PFSK-1 (cell line): ENCODE measurements at regions not wholly inside any gene's neighbourhood (a gene's known extent, or its start where the extent isn't known, plus 50 kb on each side); places are given as distances from the start of the nearest gene placed in this dataset.

Experiments used
- SIN3A ChIP-seq: IDR thresholded peaks from 2 replicates; pipeline ENCODE4 v1.6.1; 2012; ENCODE audit warnings: mild to moderate bottlenecking, low read length, moderate library complexity, borderline replicate concordance; ENCODE audit not compliant: insufficient read depth
- TF ChIP-seq, protein P1 (sequence below), 2 experiments: IDR thresholded peaks; 2 replicates each; pipeline versions ENCODE4 v1.6.1 to v1.8.0; 2011 to 2012; ENCODE audit warnings: low read depth in 2 of 2, low read length in 2 of 2, control low read depth in 1 of 2, inconsistent platforms in 1 of 2, mild to moderate bottlenecking in 1 of 2, moderate library complexity in 1 of 2; ENCODE audit not compliant: insufficient read depth in 1 of 2

DNA sequence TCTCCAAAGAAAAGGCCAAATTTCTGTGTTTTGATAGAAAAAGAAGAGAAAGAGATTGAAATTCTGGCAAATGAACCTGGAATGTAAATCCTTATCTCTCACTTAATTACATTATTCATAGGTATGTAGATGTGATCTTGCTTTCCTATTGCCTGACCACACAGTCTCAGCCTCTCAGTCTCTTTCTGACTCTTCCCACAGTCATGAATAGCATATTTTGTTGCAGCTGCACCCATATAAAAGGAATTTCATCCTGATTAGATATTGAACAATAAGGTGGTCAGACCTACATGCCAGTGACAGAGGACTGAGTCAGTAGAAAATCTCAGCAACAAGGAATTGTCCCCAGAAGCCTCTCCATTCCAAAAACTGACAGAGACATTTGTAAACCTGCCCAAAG is 62.9 kb upstream of the LRRC4C start:
- no peak for TF ChIP-seq SIN3A
- TF ChIP-seq, protein P1, sequence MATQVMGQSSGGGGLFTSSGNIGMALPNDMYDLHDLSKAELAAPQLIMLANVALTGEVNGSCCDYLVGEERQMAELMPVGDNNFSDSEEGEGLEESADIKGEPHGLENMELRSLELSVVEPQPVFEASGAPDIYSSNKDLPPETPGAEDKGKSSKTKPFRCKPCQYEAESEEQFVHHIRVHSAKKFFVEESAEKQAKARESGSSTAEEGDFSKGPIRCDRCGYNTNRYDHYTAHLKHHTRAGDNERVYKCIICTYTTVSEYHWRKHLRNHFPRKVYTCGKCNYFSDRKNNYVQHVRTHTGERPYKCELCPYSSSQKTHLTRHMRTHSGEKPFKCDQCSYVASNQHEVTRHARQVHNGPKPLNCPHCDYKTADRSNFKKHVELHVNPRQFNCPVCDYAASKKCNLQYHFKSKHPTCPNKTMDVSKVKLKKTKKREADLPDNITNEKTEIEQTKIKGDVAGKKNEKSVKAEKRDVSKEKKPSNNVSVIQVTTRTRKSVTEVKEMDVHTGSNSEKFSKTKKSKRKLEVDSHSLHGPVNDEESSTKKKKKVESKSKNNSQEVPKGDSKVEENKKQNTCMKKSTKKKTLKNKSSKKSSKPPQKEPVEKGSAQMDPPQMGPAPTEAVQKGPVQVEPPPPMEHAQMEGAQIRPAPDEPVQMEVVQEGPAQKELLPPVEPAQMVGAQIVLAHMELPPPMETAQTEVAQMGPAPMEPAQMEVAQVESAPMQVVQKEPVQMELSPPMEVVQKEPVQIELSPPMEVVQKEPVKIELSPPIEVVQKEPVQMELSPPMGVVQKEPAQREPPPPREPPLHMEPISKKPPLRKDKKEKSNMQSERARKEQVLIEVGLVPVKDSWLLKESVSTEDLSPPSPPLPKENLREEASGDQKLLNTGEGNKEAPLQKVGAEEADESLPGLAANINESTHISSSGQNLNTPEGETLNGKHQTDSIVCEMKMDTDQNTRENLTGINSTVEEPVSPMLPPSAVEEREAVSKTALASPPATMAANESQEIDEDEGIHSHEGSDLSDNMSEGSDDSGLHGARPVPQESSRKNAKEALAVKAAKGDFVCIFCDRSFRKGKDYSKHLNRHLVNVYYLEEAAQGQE (IDR thresholded peaks at IDR 0.05; ENCODE audit: insufficient read depth in 1 of 2, low read depth in 2 of 2, low read length in 2 of 2): no peak
